ENCODE measurements at regions not wholly inside any gene's neighbourhood (a gene's known extent, or its start where the extent isn't known, plus 50 kb on each side); places are given as distances from the start of the nearest gene placed in this dataset.

DNA sequence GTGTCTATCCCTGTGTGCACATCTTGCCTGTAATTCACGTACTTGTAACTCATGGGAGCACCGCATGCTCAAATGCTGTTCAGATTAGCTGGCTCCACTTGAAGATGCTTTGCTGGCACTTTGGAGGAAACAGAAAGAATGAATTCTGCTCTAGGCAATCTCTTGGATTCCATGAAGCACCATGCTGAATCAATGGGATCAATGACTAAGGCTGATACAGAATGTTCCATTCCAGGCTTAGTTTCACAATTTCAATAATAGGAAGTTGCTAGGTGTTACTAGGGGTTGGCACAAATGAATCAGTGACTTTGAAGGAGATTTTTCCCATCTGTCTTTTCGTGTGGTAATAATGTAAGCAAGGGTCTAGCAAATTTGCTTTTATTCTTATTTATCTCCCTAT is 328.8 kb downstream of the OSR1 start:
- no peak overlapping the region for H3K4me3 ChIP-seq (ENCODE audit: low read length)
- H3K4me2 ChIP-seq (ENCODE audit: low read length): no peak overlapping the region
- H4K20me1 ChIP-seq (ENCODE audit: control insufficient read depth, insufficient read depth, low read depth, low read length): no peaks in the 10 kb centered on the region
- TF ChIP-seq, protein P1, sequence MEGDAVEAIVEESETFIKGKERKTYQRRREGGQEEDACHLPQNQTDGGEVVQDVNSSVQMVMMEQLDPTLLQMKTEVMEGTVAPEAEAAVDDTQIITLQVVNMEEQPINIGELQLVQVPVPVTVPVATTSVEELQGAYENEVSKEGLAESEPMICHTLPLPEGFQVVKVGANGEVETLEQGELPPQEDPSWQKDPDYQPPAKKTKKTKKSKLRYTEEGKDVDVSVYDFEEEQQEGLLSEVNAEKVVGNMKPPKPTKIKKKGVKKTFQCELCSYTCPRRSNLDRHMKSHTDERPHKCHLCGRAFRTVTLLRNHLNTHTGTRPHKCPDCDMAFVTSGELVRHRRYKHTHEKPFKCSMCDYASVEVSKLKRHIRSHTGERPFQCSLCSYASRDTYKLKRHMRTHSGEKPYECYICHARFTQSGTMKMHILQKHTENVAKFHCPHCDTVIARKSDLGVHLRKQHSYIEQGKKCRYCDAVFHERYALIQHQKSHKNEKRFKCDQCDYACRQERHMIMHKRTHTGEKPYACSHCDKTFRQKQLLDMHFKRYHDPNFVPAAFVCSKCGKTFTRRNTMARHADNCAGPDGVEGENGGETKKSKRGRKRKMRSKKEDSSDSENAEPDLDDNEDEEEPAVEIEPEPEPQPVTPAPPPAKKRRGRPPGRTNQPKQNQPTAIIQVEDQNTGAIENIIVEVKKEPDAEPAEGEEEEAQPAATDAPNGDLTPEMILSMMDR (IDR thresholded peaks at IDR 0.05; ENCODE audit: low read depth, low read length, poor library complexity, severe bottlenecking): no peak
- TF ChIP-seq EZH2phosphoT487 (IDR thresholded peaks at IDR 0.05; ENCODE audit: borderline replicate concordance, low read length): no peak
- no peaks in the 10 kb centered on the region for H3K9me2 ChIP-seq (replicated peaks; ENCODE audit: control insufficient read depth, low read length)
- H3K27me3 ChIP-seq (ENCODE audit: control insufficient read depth, low read length): no peaks in the 10 kb centered on the region
- H3K79me2 ChIP-seq (ENCODE audit: control insufficient read depth, low read length): no peaks in the 10 kb centered on the region
- H3F3A ChIP-seq (ENCODE audit: control insufficient read depth, insufficient read depth): no peaks in the 10 kb centered on the region
- no peaks in the 10 kb centered on the region for H3K36me3 ChIP-seq (ENCODE audit: control insufficient read depth, low read length)
- H3K27ac ChIP-seq (ENCODE audit: low read depth, low read length): no peak overlapping the region
- no peaks in the 10 kb centered on the region for H3K4me1 ChIP-seq (ENCODE audit: control insufficient read depth, low read length)
- no peaks in the 10 kb centered on the region for H3K9me3 ChIP-seq (ENCODE audit: control insufficient read depth, insufficient read depth, low read length)

DNA sequence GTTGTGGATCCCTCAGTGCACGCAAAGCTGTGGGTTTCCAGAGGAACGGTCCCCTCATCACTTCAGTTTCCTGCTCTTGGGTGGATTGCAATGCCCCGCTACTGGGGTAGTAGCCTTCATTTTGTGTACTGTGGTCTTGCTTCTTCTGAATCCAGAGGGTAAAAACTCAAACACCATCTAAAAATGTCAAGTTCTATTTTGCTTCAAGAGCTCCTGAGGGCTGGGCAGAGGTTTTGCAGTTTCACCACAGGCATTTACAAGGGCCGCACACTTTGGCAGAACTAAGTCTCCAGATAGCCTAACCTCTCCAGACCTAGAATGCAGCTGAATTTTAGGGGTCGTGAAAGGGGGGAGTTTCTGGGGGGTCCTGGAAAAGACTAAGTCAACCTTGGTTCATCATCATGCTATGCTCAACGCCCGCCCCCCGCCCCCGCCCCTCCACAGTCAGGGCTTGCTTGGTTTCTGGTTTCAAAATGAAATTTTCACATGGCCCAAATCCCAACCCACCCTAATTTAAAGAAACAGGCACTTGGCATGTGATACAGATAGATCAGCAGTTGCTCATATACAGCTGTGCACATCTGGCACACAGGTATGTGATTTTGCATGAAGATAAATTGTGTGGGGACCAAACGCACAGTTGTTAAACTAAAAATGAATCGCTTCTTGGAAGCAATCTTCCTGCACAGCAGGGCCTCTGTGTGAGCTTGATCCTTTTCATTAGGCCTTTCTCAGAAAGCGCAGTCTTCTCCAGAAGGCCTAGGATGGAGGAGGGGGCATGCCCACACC is 329.6 kb downstream of the OSR1 start:
- Histone ChIP-seq H4K20me1 (ENCODE audit: control insufficient read depth, insufficient read depth, low read depth, low read length) (no peaks in the 10 kb centered on the region), H3K4me3 (ENCODE audit: low read length) (no peak overlapping the region), H3K27ac (ENCODE audit: low read depth, low read length) (no peak overlapping the region), H3K9me3 (ENCODE audit: control insufficient read depth, insufficient read depth, low read length) (no peaks in the 10 kb centered on the region), H3F3A (ENCODE audit: control insufficient read depth, insufficient read depth) (no peaks in the 10 kb centered on the region), H3K36me3 (ENCODE audit: control insufficient read depth, low read length) (no peaks in the 10 kb centered on the region), H3K9me2 (replicated peaks; ENCODE audit: control insufficient read depth, low read length) (no peaks in the 10 kb centered on the region), H3K4me1 (ENCODE audit: control insufficient read depth, low read length) (no peaks in the 10 kb centered on the region), H3K4me2 (ENCODE audit: low read length) (no peak overlapping the region), H3K27me3 (ENCODE audit: control insufficient read depth, low read length) (no peaks in the 10 kb centered on the region), H3K79me2 (ENCODE audit: control insufficient read depth, low read length) (no peaks in the 10 kb centered on the region)
- TF ChIP-seq, protein P1 (IDR thresholded peaks at IDR 0.05; ENCODE audit: low read depth, low read length, poor library complexity, severe bottlenecking): no peak
- TF ChIP-seq EZH2phosphoT487 (IDR thresholded peaks at IDR 0.05; ENCODE audit: borderline replicate concordance, low read length): no peak

DNA sequence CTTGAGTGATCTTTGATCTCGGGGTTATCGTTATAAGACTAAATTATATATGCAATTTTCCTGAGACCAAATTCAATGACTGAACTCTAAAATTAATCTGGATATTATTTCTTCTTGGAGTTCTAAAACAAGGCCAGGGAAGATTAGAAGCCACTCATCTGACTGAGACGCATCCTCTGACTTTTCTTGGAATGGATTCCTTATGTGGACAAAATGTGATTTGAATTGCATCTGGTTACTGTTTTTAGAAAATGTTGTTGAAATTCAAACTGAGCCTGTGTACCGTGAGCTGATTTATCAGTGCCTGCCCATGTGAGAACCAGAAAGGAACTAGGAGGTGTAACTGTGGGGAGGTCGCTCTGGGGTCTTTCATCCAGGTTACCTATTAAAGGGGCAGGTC is 330.8 kb downstream of the OSR1 start:
- Histone ChIP-seq H3K4me2 (ENCODE audit: low read length) (no peak overlapping the region), H3K9me3 (ENCODE audit: control insufficient read depth, insufficient read depth, low read length) (no peaks in the 10 kb centered on the region), H3K4me3 (ENCODE audit: low read length) (no peak overlapping the region), H3K4me1 (ENCODE audit: control insufficient read depth, low read length) (no peaks in the 10 kb centered on the region), H4K20me1 (ENCODE audit: control insufficient read depth, insufficient read depth, low read depth, low read length) (no peaks in the 10 kb centered on the region), H3K27ac (ENCODE audit: low read depth, low read length) (no peak overlapping the region), H3K36me3 (ENCODE audit: control insufficient read depth, low read length) (no peaks in the 10 kb centered on the region), H3K79me2 (ENCODE audit: control insufficient read depth, low read length) (no peaks in the 10 kb centered on the region), H3K27me3 (ENCODE audit: control insufficient read depth, low read length) (no peaks in the 10 kb centered on the region), H3K9me2 (replicated peaks; ENCODE audit: control insufficient read depth, low read length) (no peaks in the 10 kb centered on the region), H3F3A (ENCODE audit: control insufficient read depth, insufficient read depth) (no peaks in the 10 kb centered on the region)
- TF ChIP-seq EZH2phosphoT487 (IDR thresholded peaks at IDR 0.05; ENCODE audit: borderline replicate concordance, low read length): no peak
- TF ChIP-seq, protein P1 (IDR thresholded peaks at IDR 0.05; ENCODE audit: low read depth, low read length, poor library complexity, severe bottlenecking): no peak

All from DOHH2 (cell line).